ENCODE measurements at regions not wholly inside any gene's neighbourhood (a gene's known extent, or its start where the extent isn't known, plus 50 kb on each side); places are given as distances from the start of the nearest gene placed in this dataset.

DNA sequence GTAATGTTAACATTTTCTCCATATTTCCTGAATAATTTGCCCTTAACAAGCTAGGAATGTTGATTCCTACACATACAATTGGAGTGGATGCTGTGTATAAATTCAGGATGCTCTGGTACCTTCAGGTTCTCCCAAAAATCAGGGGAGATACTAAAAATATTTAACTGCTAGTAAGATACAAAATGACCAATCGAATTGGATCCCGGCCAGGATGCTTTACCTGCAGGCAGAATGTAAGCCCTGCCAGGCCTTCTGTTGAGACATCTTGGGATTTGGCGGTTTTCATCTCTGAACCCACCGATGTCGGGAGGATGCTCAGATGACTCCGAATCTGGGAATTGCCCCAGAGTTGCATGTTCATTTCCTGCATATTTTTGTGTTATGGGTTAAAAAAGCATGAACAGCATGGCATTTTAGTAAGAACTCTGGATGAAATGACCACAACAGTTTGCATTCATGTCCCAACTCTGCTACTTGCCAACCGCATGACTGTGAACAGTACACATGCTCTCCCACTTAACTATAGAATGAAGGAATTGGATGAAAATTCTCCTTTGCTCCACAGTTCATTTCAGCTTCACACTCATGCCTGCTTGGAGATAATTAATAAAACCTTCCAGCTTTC lies 241.4 kb upstream of the TBL1XR1 start:
- TF ChIP-seq, protein P1, sequence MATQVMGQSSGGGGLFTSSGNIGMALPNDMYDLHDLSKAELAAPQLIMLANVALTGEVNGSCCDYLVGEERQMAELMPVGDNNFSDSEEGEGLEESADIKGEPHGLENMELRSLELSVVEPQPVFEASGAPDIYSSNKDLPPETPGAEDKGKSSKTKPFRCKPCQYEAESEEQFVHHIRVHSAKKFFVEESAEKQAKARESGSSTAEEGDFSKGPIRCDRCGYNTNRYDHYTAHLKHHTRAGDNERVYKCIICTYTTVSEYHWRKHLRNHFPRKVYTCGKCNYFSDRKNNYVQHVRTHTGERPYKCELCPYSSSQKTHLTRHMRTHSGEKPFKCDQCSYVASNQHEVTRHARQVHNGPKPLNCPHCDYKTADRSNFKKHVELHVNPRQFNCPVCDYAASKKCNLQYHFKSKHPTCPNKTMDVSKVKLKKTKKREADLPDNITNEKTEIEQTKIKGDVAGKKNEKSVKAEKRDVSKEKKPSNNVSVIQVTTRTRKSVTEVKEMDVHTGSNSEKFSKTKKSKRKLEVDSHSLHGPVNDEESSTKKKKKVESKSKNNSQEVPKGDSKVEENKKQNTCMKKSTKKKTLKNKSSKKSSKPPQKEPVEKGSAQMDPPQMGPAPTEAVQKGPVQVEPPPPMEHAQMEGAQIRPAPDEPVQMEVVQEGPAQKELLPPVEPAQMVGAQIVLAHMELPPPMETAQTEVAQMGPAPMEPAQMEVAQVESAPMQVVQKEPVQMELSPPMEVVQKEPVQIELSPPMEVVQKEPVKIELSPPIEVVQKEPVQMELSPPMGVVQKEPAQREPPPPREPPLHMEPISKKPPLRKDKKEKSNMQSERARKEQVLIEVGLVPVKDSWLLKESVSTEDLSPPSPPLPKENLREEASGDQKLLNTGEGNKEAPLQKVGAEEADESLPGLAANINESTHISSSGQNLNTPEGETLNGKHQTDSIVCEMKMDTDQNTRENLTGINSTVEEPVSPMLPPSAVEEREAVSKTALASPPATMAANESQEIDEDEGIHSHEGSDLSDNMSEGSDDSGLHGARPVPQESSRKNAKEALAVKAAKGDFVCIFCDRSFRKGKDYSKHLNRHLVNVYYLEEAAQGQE (IDR thresholded peaks at IDR 0.05; ENCODE audit: insufficient read depth in 1 of 2, low read depth in 2 of 2, low read length in 2 of 2) = no peak
- TF ChIP-seq POLR2AphosphoS5 (IDR thresholded peaks at IDR 0.05; ENCODE audit: low read depth, low read length) = no peak
